ENCODE measurements at regions not wholly inside any gene's neighbourhood (a gene's known extent, or its start where the extent isn't known, plus 50 kb on each side); places are given as distances from the start of the nearest gene placed in this dataset.

DNA sequence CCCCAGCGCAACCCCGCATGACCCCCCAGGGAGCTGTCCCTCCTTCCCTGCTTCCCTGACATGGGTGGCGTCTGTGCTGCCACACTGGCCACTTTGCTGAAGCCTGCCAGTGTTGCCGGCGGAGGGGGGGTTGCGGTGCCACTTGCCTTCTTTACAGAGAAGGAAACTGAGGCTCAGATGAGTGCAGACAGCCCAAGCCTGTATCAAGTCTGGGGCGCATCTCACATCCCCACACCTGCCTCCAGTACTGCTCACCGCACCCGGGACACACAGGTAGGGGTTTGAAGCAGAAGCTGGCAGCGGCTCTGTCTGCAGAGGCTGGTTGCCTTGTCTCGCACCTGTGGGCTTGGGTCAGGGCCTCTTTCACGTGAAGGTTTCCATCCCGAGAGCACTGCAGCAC, 104.7 kb upstream of the RTL1 start:
- WGBS (ENCODE audit: low lambda C conversion rate): 36% methylated on average over 8 of the region's 13 CpGs
- Histone ChIP-seq H3K9ac (ENCODE audit: insufficient read depth, low read depth, low read length) (no peak overlapping the region), H2AFZ (ENCODE audit: low read length) (no peak overlapping the region), H3K27me3 (ENCODE audit: control insufficient read depth in 1 of 2, insufficient read depth in 2 of 2, low read length in 2 of 2) (peaks cover 7 to 64% of the 10 kb centered on the region in 2 experiments), H3K9me3 (ENCODE audit: low read length) (peaks cover 5% of the 10 kb centered on the region; the same call in 1 of the 2 replicates), H3K4me1 (ENCODE audit: insufficient read depth, low read length) (no peaks in the 10 kb centered on the region), H3K4me2 (ENCODE audit: low read depth, low read length) (no peak overlapping the region), H3K36me3 (replicated peaks in 1 of 2; ENCODE audit: control insufficient read depth in 1 of 2, insufficient read depth in 2 of 2, low read length in 2 of 2) (no peaks in the 10 kb centered on the region), H3K4me3 (replicated peaks in 1 of 3; ENCODE audit: insufficient read depth in 1 of 3, low read depth in 2 of 3, low read length in 3 of 3) (no peak overlapping the region), H4K20me1 (ENCODE audit: insufficient read depth, low read length) (no peaks in the 10 kb centered on the region), H3K79me2 (ENCODE audit: insufficient read depth, low read length) (no peaks in the 10 kb centered on the region), H3K27ac (ENCODE audit: extremely low read length, insufficient read depth, low read length) (no peak overlapping the region)
- TF ChIP-seq PRMT3 (CRISPR knock-in tag; IDR thresholded peaks at IDR 0.05; ENCODE audit: borderline replicate concordance, low read depth) (no peak), GABPB1 (CRISPR knock-in tag; IDR thresholded peaks at IDR 0.05) (no peak), MED13 (CRISPR knock-in tag; IDR thresholded peaks at IDR 0.05) (no peak), NCOR1 (IDR thresholded peaks at IDR 0.05; ENCODE audit: borderline replicate concordance, low read length) (no peak)
- TF ChIP-seq, protein P1, sequence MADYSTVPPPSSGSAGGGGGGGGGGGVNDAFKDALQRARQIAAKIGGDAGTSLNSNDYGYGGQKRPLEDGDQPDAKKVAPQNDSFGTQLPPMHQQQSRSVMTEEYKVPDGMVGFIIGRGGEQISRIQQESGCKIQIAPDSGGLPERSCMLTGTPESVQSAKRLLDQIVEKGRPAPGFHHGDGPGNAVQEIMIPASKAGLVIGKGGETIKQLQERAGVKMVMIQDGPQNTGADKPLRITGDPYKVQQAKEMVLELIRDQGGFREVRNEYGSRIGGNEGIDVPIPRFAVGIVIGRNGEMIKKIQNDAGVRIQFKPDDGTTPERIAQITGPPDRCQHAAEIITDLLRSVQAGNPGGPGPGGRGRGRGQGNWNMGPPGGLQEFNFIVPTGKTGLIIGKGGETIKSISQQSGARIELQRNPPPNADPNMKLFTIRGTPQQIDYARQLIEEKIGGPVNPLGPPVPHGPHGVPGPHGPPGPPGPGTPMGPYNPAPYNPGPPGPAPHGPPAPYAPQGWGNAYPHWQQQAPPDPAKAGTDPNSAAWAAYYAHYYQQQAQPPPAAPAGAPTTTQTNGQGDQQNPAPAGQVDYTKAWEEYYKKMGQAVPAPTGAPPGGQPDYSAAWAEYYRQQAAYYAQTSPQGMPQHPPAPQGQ (CRISPR knock-in tag; IDR thresholded peaks at IDR 0.05; ENCODE audit: borderline replicate concordance): no peak
- TF ChIP-seq, protein P2, sequence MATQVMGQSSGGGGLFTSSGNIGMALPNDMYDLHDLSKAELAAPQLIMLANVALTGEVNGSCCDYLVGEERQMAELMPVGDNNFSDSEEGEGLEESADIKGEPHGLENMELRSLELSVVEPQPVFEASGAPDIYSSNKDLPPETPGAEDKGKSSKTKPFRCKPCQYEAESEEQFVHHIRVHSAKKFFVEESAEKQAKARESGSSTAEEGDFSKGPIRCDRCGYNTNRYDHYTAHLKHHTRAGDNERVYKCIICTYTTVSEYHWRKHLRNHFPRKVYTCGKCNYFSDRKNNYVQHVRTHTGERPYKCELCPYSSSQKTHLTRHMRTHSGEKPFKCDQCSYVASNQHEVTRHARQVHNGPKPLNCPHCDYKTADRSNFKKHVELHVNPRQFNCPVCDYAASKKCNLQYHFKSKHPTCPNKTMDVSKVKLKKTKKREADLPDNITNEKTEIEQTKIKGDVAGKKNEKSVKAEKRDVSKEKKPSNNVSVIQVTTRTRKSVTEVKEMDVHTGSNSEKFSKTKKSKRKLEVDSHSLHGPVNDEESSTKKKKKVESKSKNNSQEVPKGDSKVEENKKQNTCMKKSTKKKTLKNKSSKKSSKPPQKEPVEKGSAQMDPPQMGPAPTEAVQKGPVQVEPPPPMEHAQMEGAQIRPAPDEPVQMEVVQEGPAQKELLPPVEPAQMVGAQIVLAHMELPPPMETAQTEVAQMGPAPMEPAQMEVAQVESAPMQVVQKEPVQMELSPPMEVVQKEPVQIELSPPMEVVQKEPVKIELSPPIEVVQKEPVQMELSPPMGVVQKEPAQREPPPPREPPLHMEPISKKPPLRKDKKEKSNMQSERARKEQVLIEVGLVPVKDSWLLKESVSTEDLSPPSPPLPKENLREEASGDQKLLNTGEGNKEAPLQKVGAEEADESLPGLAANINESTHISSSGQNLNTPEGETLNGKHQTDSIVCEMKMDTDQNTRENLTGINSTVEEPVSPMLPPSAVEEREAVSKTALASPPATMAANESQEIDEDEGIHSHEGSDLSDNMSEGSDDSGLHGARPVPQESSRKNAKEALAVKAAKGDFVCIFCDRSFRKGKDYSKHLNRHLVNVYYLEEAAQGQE (IDR thresholded peaks at IDR 0.05; ENCODE audit: borderline replicate concordance in 1 of 2, low read depth in 1 of 2, low read length in 2 of 2): no peak
- intact Hi-C loops (cut with micrococcal nuclease; ENCODE audit: unreplicated experiment) (no loop called here), in situ Hi-C loops (cut with HindIII; ENCODE audit: extremely low pct_ligation_motif_present, low pct_unique_long_range_greater_than_20kb) (no loop called here)
- DNase-seq (ENCODE audit: low spot score): no peak
- ATAC-seq: no peak
- no TSS peak for BruUV-seq (replicated peaks)
- ChIA-PET CTCF (ENCODE audit: low intra/inter-chr PET ratio, low total read pairs) (no interaction called here), POLR2A (no interaction called here)
- FAIRE-seq: no peak
